AG10803 (cell line): ENCODE measurements at regions not wholly inside any gene's neighbourhood (a gene's known extent, or its start where the extent isn't known, plus 50 kb on each side); places are given as distances from the start of the nearest gene placed in this dataset.

ENCODE experiments used
- DNase-seq: peaks from one replicate; pipeline ENCODE4 v3.0.0; 2010; ENCODE audit warnings: low read depth
- H3K4me3 ChIP-seq: 2 replicates; pipeline ENCODE4 v1.5.1; 2011; ENCODE audit warnings: mild to moderate bottlenecking, low read length, control low read depth
- TF ChIP-seq, protein P1 (sequence below): conservative IDR thresholded peaks from 2 replicates; pipeline ENCODE4 v1.5.1; 2011; ENCODE audit warnings: mild to moderate bottlenecking, low read length, control low read depth, inconsistent platforms

DNA sequence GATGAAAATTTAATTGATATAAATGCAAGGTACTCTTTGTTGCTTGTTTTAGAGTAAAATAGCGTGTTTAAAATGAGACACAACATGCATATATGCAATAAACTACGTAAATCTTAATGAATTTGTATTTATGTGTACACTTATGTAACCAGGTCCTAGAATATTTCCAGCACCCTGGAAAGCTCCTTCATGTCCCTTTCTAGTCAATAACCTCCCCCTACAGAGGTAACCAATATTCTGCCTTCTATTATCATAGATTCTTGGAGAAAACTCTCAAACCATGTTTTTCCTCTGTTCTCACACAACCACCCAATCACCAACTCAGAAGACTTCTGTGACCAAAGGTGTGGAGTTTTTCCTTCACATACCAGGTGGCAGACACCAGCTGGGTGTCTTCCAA lies 79.6 kb upstream of the THUMPD2 start:
- no peak overlapping the region for H3K4me3 ChIP-seq
- TF ChIP-seq, protein P1, sequence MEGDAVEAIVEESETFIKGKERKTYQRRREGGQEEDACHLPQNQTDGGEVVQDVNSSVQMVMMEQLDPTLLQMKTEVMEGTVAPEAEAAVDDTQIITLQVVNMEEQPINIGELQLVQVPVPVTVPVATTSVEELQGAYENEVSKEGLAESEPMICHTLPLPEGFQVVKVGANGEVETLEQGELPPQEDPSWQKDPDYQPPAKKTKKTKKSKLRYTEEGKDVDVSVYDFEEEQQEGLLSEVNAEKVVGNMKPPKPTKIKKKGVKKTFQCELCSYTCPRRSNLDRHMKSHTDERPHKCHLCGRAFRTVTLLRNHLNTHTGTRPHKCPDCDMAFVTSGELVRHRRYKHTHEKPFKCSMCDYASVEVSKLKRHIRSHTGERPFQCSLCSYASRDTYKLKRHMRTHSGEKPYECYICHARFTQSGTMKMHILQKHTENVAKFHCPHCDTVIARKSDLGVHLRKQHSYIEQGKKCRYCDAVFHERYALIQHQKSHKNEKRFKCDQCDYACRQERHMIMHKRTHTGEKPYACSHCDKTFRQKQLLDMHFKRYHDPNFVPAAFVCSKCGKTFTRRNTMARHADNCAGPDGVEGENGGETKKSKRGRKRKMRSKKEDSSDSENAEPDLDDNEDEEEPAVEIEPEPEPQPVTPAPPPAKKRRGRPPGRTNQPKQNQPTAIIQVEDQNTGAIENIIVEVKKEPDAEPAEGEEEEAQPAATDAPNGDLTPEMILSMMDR, result no peak
- DNase-seq, result no peak

DNA sequence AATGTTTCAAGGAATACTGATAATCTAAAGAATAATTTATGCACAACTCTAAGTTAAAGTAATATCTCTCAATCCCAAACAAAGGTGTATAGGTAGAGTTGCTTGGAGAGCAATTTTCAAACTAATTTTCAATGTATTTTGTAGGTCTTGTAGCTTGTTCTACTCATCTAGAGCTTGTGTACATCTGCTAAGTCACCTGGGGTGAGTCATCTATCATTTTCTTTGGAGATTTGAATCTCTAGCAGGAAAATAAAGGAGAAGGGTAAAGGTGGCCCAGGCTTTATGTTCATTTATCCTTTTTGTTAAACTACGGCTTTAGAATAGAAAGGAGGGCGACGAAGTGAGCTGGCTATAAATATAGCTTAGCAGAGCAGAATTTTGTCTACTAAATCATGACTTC lies 76.8 kb upstream of the THUMPD2 start:
- DNase-seq, result no peak
- TF ChIP-seq, protein P1, result no peak
- H3K4me3 ChIP-seq, result no peak overlapping the region

DNA sequence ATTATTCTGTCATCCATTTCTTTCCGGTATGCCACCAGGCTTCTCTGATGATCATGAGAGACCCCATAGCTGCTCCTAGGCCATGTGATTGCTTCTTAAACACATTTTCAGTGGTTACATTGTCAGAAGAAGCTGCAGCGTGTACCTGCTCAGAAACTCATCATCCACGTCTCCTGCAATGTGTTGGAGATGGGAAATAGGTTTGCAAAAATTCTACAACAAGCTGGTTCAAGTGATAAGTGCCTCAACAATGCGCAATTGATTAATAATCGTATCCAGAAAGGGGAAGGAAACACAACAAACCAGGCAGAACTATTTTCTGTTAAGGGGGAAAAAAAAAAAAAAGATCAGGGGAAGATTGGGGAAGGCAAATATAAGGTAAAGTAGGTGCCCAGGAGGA lies 75.7 kb upstream of the THUMPD2 start:
- TF ChIP-seq, protein P1, result no peak
- no peak overlapping the region for H3K4me3 ChIP-seq
- no peak for DNase-seq

DNA sequence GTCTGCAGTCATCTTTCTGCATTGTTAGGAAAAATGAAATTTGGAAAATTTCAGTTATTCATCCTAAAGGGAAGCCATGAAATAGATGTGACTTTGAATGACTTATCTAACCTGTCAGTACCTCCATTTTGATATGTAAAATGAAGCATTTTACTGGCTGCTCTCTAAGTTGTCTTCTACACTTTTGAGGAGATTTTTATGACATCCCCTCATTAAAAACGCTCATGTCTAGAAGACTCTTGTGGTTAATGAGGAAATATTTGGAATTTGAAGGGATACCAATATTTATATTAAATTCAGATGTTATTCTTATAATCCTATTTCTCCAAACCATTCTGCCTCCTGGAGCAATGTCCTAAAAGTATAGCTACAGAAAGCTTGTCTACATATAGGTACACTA lies 73.8 kb upstream of the THUMPD2 start:
- peak; percentile 65 for DNase-seq
- no peak overlapping the region for H3K4me3 ChIP-seq
- TF ChIP-seq, protein P1, result no peak

DNA sequence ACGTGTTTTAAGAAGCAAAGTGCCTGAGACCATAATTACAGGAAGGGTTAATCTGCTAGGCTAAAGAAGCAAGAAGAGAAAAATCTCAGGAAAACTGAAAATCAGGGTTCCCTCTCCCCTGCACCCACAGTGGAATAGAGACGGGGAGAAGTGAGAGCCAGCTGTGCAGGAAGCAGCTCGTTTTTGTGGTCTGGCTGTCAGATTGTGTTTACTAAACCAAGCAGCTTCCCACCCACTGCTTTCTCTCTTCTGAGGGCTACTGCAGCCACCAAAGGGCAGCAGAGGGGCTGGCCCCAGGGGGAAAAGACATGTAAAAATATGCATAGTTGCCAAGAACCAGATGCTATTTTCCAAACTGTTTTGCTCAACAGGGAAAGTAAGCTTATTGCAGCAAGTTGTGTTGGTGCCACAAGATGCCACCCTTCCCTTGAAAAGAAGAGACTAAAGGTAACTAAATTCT lies 72.6 kb upstream of the THUMPD2 start:
- DNase-seq, result peak; percentile 96
- H3K4me3 ChIP-seq, result peak overlapping the region; percentile 11; the same call in 1 of the 2 replicates
- TF ChIP-seq, protein P1, result peak; percentile 53

DNA sequence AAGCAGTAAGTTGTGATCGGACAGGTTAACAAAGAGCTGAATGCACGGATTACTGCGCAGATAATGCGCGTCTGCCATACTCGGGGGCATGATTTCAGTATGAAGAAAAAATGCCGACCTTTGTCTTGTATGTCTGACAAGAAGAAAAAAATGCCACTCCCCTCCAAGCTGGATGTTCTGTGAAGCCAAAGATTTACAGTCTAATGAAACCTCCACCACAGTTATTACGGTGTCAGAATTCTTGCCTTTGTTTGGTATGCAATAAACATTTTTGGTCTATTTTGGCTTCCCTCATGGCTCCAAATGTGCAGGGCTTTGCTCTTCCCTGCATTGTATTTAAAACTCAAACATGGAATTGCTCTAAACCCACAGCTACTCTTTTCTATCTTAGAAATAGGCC lies 72.2 kb upstream of the THUMPD2 start:
- peak; percentile 89 for DNase-seq
- no peak overlapping the region for H3K4me3 ChIP-seq
- TF ChIP-seq, protein P1, result no peak

DNA sequence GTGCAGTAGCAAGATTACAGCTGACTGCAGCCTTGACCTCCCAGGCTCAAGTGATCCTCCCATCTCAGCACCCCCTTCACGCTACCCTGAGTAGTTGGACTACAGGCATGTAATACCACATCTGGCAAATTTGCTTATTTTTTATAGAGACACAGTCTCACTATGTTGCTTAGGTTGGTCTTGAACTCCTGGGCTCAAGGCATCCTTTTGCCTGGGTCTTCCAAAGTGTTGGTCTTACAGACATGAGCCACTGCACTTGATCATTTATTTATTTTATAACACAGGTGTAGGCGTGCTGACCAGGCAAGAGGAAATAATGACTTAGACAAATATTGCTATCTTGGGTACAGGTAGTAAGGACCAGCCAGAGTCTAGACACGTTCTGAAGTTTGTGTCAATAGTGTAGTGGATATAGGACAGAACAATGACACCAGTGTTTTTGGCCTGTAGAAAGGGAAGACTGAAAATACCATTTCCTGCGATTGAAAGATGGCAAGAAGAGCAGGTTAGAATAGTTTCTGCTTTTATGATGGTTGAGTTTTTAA lies 71.0 kb upstream of the THUMPD2 start:
- DNase-seq, result no peak
- H3K4me3 ChIP-seq, result no peak overlapping the region
- TF ChIP-seq, protein P1, result no peak
